ENCODE measurements at regions not wholly inside any gene's neighbourhood (a gene's known extent, or its start where the extent isn't known, plus 50 kb on each side); places are given as distances from the start of the nearest gene placed in this dataset.

- POLR2A ChIA-PET, result no interaction called here
- no peaks in the 10 kb centered on the region for H3K4me1 ChIP-seq (ENCODE audit: control extremely low read depth in 1 of 4, control insufficient read depth in 4 of 4, insufficient read depth in 4 of 4, low read length in 3 of 4)
- DNase-seq, result no peak
- H3K36me3 ChIP-seq (ENCODE audit: control insufficient read depth in 4 of 4, insufficient read depth in 4 of 4, low read length in 3 of 4), result no peaks in the 10 kb centered on the region
- H3K9me3 ChIP-seq (ENCODE audit: control extremely low read depth in 1 of 5, control insufficient read depth in 4 of 5, insufficient read depth in 2 of 5, low read depth in 1 of 5, low read length in 4 of 5), result peaks cover 0 to 4% (median 0%) of the 10 kb centered on the region in 5 experiments
- CTCF ChIA-PET, result no interaction called here
- H3K27me3 ChIP-seq (replicated peaks in 2 of 5; ENCODE audit: control insufficient read depth in 4 of 5, insufficient read depth in 5 of 5, low read length in 4 of 5), result no peaks in the 10 kb centered on the region
- H3K4me3 ChIP-seq (ENCODE audit: control insufficient read depth in 1 of 7, extremely low read depth in 1 of 7, insufficient read depth in 4 of 7, low read depth in 2 of 7, low read length in 6 of 7), result no peak overlapping the region
- H3K27ac ChIP-seq (ENCODE audit: insufficient read depth in 1 of 2, low read depth in 1 of 2, low read length in 2 of 2, poor library complexity in 1 of 2, severe bottlenecking in 2 of 2), result no peak overlapping the region
- WGBS (ENCODE audit: insufficient coverage), result 97% methylated on average over 8 of the region's 11 CpGs
These were observed 612.5 kb downstream of the CDH26 start for GRCh38 chr20:60570481-60571277.

DNA sequence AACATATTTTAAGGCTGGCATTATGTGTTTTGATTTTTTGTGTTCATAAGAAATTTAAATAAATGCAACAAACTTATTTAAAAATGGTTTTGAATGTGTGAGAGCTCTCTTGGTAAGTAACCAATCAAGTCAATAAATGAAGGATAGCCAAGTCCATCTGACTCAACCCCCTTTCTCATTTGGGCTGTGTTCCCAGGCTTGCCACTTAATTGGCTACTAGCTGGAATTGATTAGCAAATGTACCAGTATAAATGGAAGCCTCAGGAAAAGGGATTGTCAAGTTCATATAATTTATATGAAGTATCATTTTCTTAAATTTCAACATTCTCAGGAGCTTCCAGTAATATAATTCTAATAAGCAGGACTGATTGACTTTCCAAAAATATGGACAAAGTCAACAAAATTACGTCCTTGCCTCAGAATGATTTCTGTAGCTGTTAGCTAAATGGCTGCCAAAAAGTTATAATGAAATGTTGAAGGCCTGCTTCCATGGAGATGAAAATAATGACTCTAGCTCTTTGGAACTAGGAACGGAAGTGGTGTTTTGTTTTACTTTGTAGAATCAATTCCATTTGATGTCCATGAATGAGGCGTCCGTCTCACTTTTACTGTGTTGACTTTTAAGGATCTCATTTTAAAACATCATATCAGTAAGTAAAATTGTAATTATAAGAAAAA is 614.9 kb downstream of the CDH26 start:
- no peak overlapping the region for H3K27ac ChIP-seq (ENCODE audit: insufficient read depth in 1 of 2, low read depth in 1 of 2, low read length in 2 of 2, poor library complexity in 1 of 2, severe bottlenecking in 2 of 2)
- peaks cover 0 to 2% (median 0%) of the 10 kb centered on the region in 5 experiments for H3K27me3 ChIP-seq (replicated peaks in 2 of 5; ENCODE audit: control insufficient read depth in 4 of 5, insufficient read depth in 5 of 5, low read length in 4 of 5)
- no peaks in the 10 kb centered on the region for H3K4me1 ChIP-seq (ENCODE audit: control extremely low read depth in 1 of 4, control insufficient read depth in 4 of 4, insufficient read depth in 4 of 4, low read length in 3 of 4)
- DNase-seq, result no peak
- CTCF ChIA-PET, result interaction anchor here (0.6 kb wide), 1 partner anchor 299 kb away, joined by 3 read pairs; no protein-coding TSS in a partner anchor
- H3K9me3 ChIP-seq (ENCODE audit: control extremely low read depth in 1 of 5, control insufficient read depth in 4 of 5, insufficient read depth in 2 of 5, low read depth in 1 of 5, low read length in 4 of 5), result peaks cover 0 to 4% (median 0%) of the 10 kb centered on the region in 5 experiments
- WGBS (ENCODE audit: insufficient coverage), result 89% methylated on average over 1 of the region's 4 CpGs
- no peak overlapping the region for H3K4me3 ChIP-seq (ENCODE audit: control insufficient read depth in 1 of 7, extremely low read depth in 1 of 7, insufficient read depth in 4 of 7, low read depth in 2 of 7, low read length in 6 of 7)
- H3K36me3 ChIP-seq (ENCODE audit: control insufficient read depth in 4 of 4, insufficient read depth in 4 of 4, low read length in 3 of 4), result no peaks in the 10 kb centered on the region
- POLR2A ChIA-PET, result no interaction called here

GRCh38 chr20:60576236-60576635 is 618.0 kb downstream of the CDH26 start:
- POLR2A ChIA-PET, result no interaction called here
- Histone ChIP-seq H3K27me3 (replicated peaks in 2 of 5; ENCODE audit: control insufficient read depth in 4 of 5, insufficient read depth in 5 of 5, low read length in 4 of 5) (peaks cover 0 to 2% (median 0%) of the 10 kb centered on the region in 5 experiments), H3K4me1 (ENCODE audit: control extremely low read depth in 1 of 4, control insufficient read depth in 4 of 4, insufficient read depth in 4 of 4, low read length in 3 of 4) (no peaks in the 10 kb centered on the region), H3K36me3 (ENCODE audit: control insufficient read depth in 4 of 4, insufficient read depth in 4 of 4, low read length in 3 of 4) (no peaks in the 10 kb centered on the region), H3K9me3 (ENCODE audit: control extremely low read depth in 1 of 5, control insufficient read depth in 4 of 5, insufficient read depth in 2 of 5, low read depth in 1 of 5, low read length in 4 of 5) (peaks cover 0 to 4% (median 0%) of the 10 kb centered on the region in 5 experiments), H3K4me3 (ENCODE audit: control insufficient read depth in 1 of 7, extremely low read depth in 1 of 7, insufficient read depth in 4 of 7, low read depth in 2 of 7, low read length in 6 of 7) (no peak overlapping the region), H3K27ac (ENCODE audit: insufficient read depth in 1 of 2, low read depth in 1 of 2, low read length in 2 of 2, poor library complexity in 1 of 2, severe bottlenecking in 2 of 2) (no peak overlapping the region)
- CTCF ChIA-PET, result no interaction called here
- no peak for DNase-seq
- WGBS (ENCODE audit: insufficient coverage), result no CpG with 5 or more reads among the region's 2 CpGs

DNA sequence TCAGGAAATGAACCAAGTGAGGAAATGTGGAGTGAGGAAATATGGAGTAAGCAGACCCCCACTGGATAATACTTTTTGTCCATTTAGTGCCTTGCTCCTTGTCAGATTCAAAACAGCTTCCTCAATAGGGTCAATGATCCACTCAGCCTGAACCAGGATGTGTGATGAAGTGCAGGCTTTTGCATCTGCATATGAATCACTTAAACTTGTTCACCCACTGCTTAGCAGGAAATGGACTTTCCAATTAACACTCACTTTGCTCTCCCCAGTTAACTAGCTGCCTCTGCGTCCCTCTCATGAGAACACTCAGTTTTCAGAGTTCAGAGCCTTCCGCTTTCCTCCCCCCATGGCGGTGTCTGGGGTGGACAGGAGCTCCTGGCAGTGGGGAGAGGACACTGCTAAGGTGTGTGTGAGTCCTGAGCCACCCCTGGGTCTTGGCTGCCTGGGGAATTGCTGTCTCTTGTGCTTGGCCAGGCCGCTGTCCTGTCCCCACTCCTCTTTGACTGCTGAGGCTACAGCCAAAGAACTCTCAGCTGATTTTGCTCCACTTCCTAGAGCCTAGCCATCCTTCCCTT is 621.8 kb downstream of the CDH26 start:
- H3K4me3 ChIP-seq (ENCODE audit: control insufficient read depth in 1 of 7, extremely low read depth in 1 of 7, insufficient read depth in 4 of 7, low read depth in 2 of 7, low read length in 6 of 7), result no peak overlapping the region
- WGBS (ENCODE audit: insufficient coverage), result 94% methylated on average over 3 of the region's 4 CpGs
- H3K27me3 ChIP-seq (replicated peaks in 2 of 5; ENCODE audit: control insufficient read depth in 4 of 5, insufficient read depth in 5 of 5, low read length in 4 of 5), result peaks cover 0 to 6% (median 2%) of the 10 kb centered on the region in 5 experiments
- no peaks in the 10 kb centered on the region for H3K4me1 ChIP-seq (ENCODE audit: control extremely low read depth in 1 of 4, control insufficient read depth in 4 of 4, insufficient read depth in 4 of 4, low read length in 3 of 4)
- ChIA-PET CTCF (no interaction called here), POLR2A (no interaction called here)
- DNase-seq, result no peak
- H3K27ac ChIP-seq (ENCODE audit: insufficient read depth in 1 of 2, low read depth in 1 of 2, low read length in 2 of 2, poor library complexity in 1 of 2, severe bottlenecking in 2 of 2), result no peak overlapping the region
- H3K9me3 ChIP-seq (ENCODE audit: control extremely low read depth in 1 of 5, control insufficient read depth in 4 of 5, insufficient read depth in 2 of 5, low read depth in 1 of 5, low read length in 4 of 5), result peaks cover 0 to 1% (median 0%) of the 10 kb centered on the region in 5 experiments
- no peaks in the 10 kb centered on the region for H3K36me3 ChIP-seq (ENCODE audit: control insufficient read depth in 4 of 4, insufficient read depth in 4 of 4, low read length in 3 of 4)

- H3K4me3 ChIP-seq (ENCODE audit: control insufficient read depth in 1 of 7, extremely low read depth in 1 of 7, insufficient read depth in 4 of 7, low read depth in 2 of 7, low read length in 6 of 7), result no peak overlapping the region
- CTCF ChIA-PET, result no interaction called here
- 88% methylated on average over 4 of the region's 4 CpGs for WGBS (ENCODE audit: insufficient coverage)
- POLR2A ChIA-PET, result no interaction called here
- peaks cover 0 to 6% (median 0%) of the 10 kb centered on the region in 5 experiments for H3K27me3 ChIP-seq (replicated peaks in 2 of 5; ENCODE audit: control insufficient read depth in 4 of 5, insufficient read depth in 5 of 5, low read length in 4 of 5)
- H3K9me3 ChIP-seq (ENCODE audit: control extremely low read depth in 1 of 5, control insufficient read depth in 4 of 5, insufficient read depth in 2 of 5, low read depth in 1 of 5, low read length in 4 of 5), result no peaks in the 10 kb centered on the region
- no peak for DNase-seq
- no peaks in the 10 kb centered on the region for H3K36me3 ChIP-seq (ENCODE audit: control insufficient read depth in 4 of 4, insufficient read depth in 4 of 4, low read length in 3 of 4)
- H3K4me1 ChIP-seq (ENCODE audit: control extremely low read depth in 1 of 4, control insufficient read depth in 4 of 4, insufficient read depth in 4 of 4, low read length in 3 of 4), result no peaks in the 10 kb centered on the region
- H3K27ac ChIP-seq (ENCODE audit: insufficient read depth in 1 of 2, low read depth in 1 of 2, low read length in 2 of 2, poor library complexity in 1 of 2, severe bottlenecking in 2 of 2), result no peak overlapping the region
These were observed 623.4 kb downstream of the CDH26 start for GRCh38 chr20:60581606-60582115.

- Histone ChIP-seq H3K9me3 (ENCODE audit: control extremely low read depth in 1 of 5, control insufficient read depth in 4 of 5, insufficient read depth in 2 of 5, low read depth in 1 of 5, low read length in 4 of 5) (no peaks in the 10 kb centered on the region), H3K4me1 (ENCODE audit: control extremely low read depth in 1 of 4, control insufficient read depth in 4 of 4, insufficient read depth in 4 of 4, low read length in 3 of 4) (no peaks in the 10 kb centered on the region), H3K27me3 (replicated peaks in 2 of 5; ENCODE audit: control insufficient read depth in 4 of 5, insufficient read depth in 5 of 5, low read length in 4 of 5) (peaks cover 0 to 6% (median 0%) of the 10 kb centered on the region in 5 experiments), H3K4me3 (ENCODE audit: control insufficient read depth in 1 of 7, extremely low read depth in 1 of 7, insufficient read depth in 4 of 7, low read depth in 2 of 7, low read length in 6 of 7) (no peak overlapping the region), H3K36me3 (ENCODE audit: control insufficient read depth in 4 of 4, insufficient read depth in 4 of 4, low read length in 3 of 4) (no peaks in the 10 kb centered on the region), H3K27ac (ENCODE audit: insufficient read depth in 1 of 2, low read depth in 1 of 2, low read length in 2 of 2, poor library complexity in 1 of 2, severe bottlenecking in 2 of 2) (no peak overlapping the region)
- CTCF ChIA-PET, result no interaction called here
- DNase-seq, result no peak
- POLR2A ChIA-PET, result no interaction called here
- 100% methylated on average over 1 of the region's 2 CpGs for WGBS (ENCODE audit: insufficient coverage)
These were observed 625.5 kb downstream of the CDH26 start for GRCh38 chr20:60583741-60584140.

GRCh38 chr20:60584221-60584620 is 626.0 kb downstream of the CDH26 start:
- ChIA-PET CTCF (no interaction called here), POLR2A (no interaction called here)
- Histone ChIP-seq H3K27ac (ENCODE audit: insufficient read depth in 1 of 2, low read depth in 1 of 2, low read length in 2 of 2, poor library complexity in 1 of 2, severe bottlenecking in 2 of 2) (no peak overlapping the region), H3K36me3 (ENCODE audit: control insufficient read depth in 4 of 4, insufficient read depth in 4 of 4, low read length in 3 of 4) (no peaks in the 10 kb centered on the region), H3K4me1 (ENCODE audit: control extremely low read depth in 1 of 4, control insufficient read depth in 4 of 4, insufficient read depth in 4 of 4, low read length in 3 of 4) (no peaks in the 10 kb centered on the region), H3K4me3 (ENCODE audit: control insufficient read depth in 1 of 7, extremely low read depth in 1 of 7, insufficient read depth in 4 of 7, low read depth in 2 of 7, low read length in 6 of 7) (no peak overlapping the region), H3K27me3 (replicated peaks in 2 of 5; ENCODE audit: control insufficient read depth in 4 of 5, insufficient read depth in 5 of 5, low read length in 4 of 5) (peaks cover 0 to 6% (median 0%) of the 10 kb centered on the region in 5 experiments), H3K9me3 (ENCODE audit: control extremely low read depth in 1 of 5, control insufficient read depth in 4 of 5, insufficient read depth in 2 of 5, low read depth in 1 of 5, low read length in 4 of 5) (no peaks in the 10 kb centered on the region)
- DNase-seq, result no peak
- 85% methylated on average over 3 of the region's 4 CpGs for WGBS (ENCODE audit: insufficient coverage)

Measured in common myeloid progenitor, CD34-positive (primary cell).